Stimulated activated CD8-positive, alpha-beta memory T cell treated with anti-CD3 and anti-CD28 coated beads, Interleukin-12 subunit alpha, Interleukin-12 subunit beta, amount 100 ng/mL, for 4 hours (primary cell): ENCODE measurements at regions not wholly inside any gene's neighbourhood (a gene's known extent, or its start where the extent isn't known, plus 50 kb on each side); places are given as distances from the start of the nearest gene placed in this dataset.

Experiments
- DNase-seq: peaks from one replicate; pipeline ENCODE4 v3.0.0-alpha.2; 2020; ENCODE audit warnings: low read depth

DNA sequence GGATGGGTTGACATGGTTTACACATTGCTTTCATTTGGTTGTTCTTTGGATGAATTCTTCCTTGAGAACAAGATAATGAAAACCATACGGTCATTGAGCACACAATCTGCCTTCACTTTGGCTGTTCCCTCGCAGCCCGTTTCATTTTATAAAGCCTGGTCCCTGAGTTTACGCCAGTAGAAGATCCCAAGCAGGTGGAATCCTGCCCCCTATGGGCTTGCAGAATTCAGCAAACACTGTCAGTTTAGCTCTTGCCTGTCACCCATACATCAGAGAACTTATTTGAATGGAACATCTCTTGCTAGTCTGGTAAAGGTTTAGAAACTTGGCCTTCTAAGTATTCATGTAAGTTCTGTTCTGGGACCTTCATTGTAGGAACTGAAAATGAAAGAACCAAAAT lies 666.4 kb upstream of the ZEB2 start:
- no peak for DNase-seq

DNA sequence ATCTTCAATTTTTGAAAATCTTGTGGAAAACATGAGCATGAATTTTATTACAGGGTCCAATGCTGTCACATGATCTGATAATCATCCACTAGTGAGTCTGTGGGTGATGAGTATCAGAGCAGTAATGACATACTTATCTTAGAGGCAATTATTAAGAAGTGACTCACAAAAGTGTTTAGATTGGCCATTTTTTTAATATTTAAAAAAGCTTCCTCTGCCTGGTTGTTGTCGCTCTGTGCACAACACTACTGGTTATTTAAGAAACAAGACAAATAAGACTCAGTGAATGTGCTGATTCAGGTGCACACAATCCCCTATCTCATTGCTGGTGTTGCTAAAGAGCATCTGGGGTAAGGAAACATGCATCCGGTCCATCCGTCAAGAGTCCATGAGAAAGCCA lies 665.8 kb upstream of the ZEB2 start:
- DNase-seq, result no peak

DNA sequence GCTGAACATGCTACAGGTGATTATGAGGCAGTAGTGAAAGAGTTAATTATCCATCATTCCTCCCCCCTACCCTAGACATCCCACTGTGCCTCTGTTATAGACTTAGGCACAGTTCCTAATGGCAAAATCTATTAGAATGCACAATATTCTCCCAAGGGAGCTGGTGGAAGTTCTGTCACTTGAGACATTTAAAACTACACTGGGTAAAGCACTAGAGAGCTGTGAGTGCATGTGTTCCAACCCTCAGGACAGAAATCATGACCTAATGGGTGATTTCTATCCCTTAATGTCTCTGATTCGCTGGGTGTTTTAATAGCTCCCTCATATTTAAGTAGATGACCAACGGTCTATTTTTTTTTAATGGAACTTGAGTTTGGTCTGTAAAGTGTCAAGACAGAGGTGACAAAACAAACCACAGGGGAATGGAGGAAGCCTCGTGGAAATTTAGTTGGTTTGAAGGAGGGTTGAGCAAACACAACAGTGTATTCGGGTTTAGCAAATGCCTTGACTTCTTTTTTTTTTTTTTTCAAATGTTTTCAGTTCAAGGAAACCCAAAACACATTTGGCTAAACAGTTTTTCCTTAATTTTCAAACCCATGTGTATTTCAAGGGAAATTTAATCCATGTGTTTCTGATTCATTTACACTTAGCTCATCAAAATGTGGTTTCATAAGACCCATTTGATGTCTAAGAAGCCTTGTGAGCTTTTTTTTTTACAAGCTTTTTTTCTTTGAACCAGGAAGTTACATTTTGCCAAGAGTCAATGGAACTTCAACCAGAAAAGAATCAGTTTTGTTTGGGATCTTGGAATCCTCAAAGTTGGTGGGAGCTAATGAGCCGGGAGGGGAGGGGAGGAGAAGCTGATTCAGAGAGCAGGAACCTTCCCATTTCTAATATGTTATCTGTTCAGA lies 665.1 kb upstream of the ZEB2 start:
- DNase-seq, result no peak

DNA sequence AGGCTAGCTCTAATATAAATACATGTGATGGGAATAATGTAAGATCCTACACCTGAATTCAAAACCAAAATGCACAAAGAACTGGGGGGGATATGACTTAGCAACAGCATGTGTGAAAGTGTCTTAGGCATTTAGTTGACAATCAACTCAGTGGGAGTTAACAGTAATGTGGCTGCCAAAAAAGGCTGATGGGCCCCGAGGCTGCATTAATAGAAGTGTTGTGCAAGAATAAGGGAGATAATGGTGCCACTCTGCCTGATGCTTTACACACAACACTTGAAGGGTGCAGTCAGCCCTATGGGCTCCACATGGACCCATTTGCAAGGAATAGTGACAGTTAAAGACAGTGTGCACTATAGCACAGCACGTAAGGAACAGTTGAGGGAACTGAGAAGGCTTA lies 649.4 kb upstream of the ZEB2 start:
- no peak for DNase-seq

DNA sequence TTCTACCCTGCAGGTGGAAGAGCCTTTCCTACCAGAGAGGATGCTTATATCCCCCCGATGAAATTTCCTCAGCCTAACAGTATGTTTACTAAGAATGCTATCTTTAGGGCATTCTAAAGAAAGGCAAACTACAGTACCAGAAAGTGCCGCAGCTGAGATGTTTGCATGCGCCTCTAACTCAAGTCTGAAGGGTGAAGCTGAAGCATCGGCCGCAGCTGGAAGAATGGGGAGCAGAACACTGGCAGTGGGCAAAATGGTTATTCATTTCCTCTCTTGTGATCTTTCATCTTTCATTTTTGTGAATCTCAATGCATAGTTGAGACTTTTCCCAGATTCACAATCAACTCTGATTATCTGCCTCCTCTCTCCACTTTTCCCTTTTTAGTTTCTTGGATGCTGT lies 648.2 kb upstream of the ZEB2 start:
- DNase-seq, result no peak

DNA sequence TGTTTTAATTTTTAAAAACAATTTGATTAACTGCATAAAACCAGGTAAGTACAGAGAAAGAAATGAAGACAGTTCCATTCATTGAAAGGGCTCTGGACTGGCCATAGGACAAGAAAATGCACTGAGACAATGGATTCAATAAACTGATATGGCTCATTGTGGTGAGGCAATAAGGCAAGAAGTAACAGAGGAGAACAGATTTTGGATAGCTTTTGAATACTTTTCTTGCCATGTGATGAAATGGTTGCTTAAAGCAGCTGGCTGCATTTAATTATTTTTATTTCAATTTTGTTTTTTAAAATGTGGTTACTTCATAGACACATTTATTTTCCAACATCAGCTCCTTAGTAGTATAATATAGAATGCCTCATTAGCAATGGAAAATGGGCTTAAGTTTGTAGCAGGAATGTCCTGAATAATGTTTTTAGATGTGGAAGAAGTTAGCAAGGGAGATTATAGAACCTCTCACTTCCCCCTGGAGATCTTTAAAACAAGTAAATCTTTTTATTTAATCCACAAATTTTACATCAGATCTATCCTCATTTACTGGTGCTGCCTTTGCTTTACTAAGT lies 646.9 kb upstream of the ZEB2 start:
- no peak for DNase-seq

DNA sequence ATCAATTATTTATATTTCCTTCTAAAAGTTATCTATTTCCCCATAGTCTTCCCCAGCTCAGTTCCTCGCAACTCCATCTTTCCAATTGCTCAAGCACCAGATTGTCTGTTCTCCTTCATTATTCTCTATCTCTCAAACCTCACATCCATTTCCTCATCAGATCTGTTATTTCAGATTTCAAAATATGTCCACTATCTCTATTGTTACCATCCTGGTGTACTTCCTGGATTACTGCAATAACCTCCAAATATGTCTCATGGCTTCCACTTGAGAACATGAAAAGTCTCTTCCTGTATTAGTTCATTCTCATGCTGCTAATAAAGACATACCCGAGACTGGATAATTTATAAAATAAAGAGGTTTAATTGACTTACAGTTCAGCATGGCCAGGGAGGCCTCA lies 641.7 kb upstream of the ZEB2 start:
- no peak for DNase-seq

DNA sequence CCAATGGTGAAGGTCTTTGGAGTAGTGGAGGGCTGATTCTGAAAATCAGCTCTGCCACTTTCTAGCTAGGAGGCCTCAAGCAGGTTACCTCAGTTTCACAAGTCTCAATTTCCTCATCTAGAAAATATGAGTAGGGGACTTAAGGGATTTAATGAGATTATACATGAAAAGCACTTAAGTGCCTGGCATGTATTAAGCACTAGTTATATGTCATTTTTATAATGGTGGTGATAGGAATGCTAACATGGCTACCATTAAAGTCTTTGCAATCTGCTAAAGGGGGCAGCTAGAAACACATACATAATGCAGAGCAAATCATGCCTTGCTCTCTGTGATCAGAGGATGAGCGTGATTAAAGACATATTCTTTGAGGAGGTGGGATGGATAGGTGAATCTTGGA lies 640.9 kb upstream of the ZEB2 start:
- no peak for DNase-seq

DNA sequence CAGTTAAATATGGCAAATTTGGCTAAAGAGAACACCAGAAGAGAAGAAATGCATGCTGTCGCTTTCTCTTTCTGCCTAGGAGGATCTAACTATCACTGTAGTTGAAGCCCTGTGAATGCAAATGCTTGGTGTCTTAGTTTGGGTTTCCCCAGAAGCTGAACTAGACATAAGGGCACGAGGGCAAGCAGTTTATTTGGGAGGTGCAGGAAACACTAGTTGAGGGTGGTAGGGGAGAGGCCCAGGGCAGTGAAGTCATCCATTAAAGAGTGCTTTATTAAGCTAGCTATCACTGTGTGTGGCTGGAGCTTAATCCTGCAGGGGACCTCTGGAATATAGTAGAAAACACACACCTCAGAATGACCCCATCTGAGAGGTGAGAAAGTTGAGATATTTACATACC lies 639.8 kb upstream of the ZEB2 start:
- DNase-seq, result no peak

DNA sequence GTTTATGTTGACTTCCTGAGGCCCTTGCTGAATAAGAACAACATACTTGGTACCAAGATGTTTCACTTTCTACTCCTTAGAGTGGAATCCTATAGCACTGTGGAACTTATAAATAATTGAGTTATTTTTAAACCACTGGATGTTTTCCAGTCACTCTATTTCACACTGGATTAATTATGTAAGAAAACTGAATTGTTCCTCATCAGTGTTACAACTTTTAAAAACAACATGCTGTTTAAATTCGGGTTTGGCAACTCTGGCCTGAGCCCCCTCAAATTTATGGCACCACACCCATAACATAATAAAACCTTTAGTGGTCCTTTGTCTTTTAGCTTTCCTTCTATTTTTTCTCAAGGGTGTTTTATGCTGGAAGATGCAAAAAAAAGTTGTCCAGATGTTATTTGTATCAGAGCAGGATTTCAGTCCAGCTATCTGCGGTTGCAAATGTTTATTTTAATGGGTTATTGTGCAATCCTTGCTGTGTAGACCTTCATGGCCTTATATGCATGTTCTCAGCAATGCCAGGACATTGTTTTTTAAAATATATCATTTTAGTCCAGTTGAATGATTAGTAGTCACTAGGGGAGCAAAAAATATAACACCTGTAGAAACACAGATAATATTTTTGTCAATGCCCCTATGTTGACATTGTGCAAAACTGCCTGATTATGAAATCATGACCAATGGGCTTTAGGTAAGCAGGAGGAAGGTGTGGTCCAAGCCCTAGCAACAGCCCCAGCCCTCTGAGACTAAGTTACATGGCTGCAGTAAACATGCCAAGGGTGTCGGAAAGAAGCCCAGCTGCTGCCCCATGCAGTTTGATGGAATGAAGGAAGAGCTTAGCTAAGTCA lies 638.0 kb upstream of the ZEB2 start:
- DNase-seq, result no peak

DNA sequence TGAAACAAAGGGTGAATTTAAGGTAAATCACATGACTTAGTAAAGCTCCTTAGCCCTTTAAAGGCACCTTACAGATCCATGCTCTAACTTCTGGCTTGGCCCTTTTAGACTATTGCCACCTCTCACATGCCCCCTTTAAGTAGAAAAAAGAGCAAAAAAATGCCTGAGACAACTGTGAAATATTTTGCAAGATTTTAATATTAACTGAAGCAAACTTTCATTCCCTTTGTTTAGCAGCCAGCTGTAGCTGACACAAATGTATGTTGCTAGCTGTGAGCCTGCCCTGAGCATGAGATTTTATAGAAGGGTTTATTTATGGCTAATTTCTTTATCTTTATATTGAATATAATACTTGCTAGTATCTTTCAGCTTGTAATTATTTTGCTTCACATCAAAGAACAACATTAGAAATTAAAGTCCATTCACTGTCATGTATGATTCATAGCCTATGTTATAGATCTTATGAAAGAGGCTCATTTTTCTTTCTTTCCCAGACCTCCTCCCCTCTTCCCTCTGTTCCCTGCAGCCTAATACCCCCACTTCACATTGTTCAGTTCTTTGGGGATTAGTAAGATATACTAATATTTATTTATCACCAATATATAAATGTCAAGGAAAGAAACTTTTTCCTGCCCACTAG lies 637.2 kb upstream of the ZEB2 start:
- DNase-seq, result no peak

DNA sequence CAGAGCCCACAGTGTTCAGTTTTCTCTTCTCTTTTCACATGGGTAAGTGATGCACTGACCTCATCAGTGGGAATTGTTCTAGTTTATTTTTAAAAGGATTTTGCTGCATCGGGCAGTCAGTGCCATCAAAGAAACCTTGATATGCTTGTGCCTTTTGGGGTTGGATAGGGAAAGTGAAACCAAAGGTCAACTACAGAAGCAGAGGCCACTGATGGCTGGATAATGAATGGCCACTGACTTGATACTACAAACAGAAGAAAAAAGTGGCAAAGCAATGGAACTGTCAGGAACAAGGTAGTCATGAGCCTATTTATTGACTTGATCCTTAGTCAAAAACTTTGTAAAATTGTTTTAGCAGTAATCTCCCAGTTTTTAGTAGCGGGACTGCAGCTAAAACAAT lies 636.3 kb upstream of the ZEB2 start:
- DNase-seq, result no peak

DNA sequence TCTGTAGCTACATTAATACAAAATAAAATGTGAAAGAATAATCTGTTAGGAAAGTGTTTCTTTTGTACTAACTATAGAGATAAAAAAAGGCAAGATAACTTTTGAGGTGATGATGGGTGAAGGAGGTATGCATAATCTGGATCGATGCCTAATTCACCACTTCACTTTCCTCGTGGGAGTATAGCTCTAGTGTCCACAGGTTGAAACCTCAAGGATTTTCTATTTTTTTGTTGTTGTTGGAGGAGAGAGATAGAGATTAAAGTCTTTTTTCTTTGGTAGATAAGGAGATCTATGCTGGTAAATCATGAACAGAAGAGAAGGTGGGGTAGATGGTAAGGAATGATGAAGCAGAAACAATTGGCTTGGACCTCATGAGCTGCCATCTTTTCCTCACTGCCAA lies 635.3 kb upstream of the ZEB2 start:
- no peak for DNase-seq

DNA sequence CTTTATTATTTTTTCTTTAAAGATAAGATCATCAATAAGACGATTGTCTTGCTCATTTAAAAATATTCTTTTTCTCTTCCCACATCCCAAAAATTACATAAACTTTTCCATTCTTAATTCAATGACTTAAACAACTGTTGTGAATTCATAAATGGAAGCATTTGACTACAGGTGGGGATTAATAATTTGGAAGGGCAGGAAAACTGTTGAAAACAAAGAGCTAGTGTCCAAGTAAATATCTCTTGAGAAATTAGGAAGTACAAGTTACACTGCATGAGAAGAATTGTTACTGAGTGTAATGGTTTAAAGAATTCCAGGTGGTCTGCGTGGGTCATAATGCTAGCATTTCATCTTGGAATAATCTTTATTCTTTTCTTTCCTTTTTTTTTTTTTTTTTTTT lies 634.8 kb upstream of the ZEB2 start:
- no peak for DNase-seq

DNA sequence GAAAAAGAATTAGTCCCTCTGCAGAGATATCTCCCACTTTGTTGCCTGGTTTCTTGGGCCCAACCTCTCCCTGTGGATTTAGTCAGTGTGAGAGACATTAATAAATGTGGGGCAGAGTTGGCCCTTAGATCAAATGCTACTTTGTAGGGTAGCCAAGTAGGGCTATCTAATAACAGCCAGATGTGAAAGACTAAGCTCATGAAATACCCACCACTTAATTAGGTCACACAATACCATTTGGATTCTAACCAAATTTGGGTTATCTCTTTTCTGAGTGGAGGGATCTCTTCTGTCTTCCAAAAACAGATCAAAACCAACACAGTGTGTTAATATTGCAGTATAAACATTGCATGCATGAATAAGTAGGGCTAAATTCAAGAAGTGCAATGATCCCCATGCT lies 626.8 kb upstream of the ZEB2 start:
- no peak for DNase-seq

DNA sequence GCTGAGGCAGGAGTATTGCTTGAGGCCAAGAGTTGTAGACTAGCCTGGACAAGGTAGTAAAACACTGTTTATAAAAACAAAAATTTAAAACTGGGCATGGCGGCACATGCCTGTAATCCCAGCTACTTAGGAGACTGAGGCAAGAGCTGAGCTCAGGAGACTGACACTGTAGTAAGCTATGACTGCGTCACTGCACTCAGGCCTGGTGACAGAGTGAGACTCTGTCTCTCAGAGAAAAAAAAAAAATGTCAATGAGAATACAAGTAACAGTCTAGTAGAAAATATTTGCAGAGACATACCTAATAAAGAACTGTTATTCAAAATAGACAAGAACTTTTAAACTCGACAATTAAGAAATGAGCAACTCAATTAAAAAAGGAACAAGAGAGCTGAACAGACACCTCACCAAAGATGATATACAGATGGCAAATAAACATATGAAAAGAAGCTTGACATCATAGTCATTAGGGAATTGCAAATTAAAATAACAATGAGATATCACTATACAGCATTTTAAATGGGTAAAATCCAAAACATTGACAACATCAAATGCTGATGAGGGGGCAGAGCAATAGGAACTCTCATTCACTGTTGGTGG lies 624.3 kb upstream of the ZEB2 start:
- DNase-seq, result no peak

DNA sequence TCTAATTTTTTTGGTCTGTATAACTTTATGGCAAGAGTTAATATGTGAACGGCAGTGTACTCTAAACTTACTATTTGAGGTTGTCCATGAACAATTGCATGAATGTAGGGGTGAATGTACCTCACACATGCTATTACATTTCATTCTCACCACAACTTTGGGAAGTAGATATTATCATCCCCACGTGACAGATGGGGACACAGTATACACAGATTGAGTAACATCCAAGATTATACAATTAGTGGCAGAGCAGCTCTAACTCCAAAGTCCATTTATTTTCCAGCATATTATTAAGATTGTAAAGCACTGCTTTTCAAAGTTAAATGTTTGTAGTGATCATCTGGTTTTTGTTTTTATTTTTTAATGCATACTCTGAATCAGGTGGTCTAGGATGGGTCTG lies 622.1 kb upstream of the ZEB2 start:
- no peak for DNase-seq

DNA sequence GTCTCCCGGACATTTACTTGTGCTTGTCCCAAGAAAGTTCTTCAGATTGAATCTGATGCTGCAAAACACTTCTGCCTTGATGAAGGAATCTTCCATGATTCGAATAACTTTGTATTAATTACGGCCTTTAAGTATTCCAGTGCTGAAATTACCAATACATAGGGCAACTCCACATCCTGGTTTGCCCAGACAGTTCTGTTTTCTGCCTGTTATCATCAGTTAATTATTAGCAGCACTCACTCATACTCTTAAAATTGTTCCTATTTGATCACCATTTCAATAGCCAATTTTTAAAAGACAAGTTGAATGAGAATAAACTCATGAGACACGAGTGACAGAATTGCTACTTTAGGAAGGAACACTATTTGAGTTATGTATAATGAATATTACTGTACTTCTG lies 620.7 kb upstream of the ZEB2 start:
- no peak for DNase-seq

DNA sequence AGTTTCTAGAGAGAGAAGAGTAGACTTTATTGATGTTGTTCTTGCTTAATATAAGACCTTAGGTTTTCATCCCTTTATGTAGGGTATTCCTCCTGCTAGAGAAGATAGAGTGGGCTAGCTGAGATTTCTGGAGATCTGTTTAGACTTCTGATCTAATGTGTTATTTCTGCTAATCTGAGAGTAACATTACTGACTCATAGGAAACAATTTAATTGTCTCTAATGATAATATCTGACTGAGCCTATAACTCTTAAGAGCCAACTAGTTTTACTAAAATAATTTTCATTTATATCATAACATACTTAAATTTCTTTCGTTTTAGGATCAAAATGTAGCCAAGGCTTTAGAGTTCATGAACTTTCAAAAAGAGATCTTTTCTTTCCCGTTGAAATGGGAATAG lies 618.7 kb upstream of the ZEB2 start:
- no peak for DNase-seq

DNA sequence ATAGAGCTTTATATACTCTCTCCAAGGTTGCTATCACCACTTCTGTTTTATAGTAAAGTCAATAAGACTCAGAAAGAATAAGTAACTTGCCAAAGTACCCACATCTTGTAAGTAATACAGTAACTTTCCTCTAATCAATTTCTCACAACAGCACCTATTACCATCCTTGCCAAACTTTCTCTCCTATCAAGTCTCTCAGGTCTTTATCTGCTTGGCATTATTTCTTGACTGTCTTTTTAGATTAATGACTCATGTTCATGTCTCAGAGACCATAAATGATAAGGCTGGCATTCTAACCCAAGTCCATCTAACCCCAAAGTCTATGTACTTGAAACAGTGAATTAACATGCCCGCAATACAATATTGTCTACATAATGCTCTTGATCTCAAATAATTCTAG lies 618.0 kb upstream of the ZEB2 start:
- no peak for DNase-seq

DNA sequence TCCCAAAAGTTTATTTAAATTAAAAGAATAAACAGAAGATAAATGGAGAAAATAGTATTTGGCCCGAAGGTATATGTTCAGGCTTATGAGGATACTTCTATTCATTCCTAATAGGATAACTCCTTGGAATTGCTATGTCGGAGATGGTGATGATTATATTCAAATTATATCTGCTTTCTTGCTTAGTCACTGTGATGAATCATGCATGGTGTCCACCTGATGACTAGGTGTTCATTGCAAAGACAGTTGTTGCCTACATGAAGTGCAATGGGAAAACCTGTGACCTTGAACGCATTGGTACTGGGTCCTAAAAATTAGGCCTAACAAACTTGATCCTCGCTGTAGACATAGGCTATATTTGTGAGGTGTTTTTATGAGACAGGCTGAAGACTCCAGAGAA lies 617.3 kb upstream of the ZEB2 start:
- no peak for DNase-seq

DNA sequence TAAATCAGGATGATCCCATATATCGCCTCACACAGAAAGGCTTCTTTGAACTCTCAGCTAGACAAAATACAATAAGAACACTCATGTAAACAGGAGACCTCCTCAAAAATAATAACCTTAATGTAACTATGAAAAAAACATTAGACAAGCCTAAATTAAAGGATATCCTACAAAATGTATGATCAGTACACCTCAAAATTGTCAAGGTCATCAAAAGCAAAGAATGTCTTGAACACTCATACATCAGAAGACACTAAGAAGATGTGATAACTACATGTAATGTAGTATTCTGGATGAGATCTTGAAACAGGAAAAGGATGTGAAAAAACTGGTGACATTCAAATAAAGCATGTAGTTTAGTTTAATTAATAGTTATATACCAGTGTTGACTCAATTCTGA lies 616.8 kb upstream of the ZEB2 start:
- DNase-seq, result no peak
